ENCODE measurements at regions not wholly inside any gene's neighbourhood (a gene's known extent, or its start where the extent isn't known, plus 50 kb on each side); places are given as distances from the start of the nearest gene placed in this dataset.

DNA sequence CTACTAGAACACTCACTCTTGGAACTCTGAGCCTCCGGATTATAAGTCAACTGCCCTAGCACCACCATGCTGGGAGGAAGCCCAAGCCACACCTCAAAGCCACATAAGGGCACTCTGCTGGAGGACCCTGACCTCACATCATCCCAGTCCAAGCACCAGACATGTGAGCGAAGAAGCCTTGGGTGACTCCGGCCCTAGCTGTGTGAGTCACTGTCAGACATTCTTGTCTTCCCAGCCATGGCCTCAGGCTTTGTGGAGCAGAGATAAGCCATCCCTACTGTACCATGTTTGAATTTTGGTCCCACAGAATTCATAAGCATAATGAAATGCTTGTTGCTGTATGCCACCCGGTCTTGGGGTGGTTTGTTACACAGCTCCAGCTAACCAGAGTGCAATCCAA is 247.7 kb downstream of the SOD2 start:
- no peak for TF ChIP-seq CTCF (IDR thresholded peaks at IDR 0.05; ENCODE audit: poor library complexity)
- TF ChIP-seq EZH2 (IDR thresholded peaks at IDR 0.05; ENCODE audit: borderline replicate concordance), result no peak

Measured in hepatocyte (in vitro differentiated cells).